UCSD-AML1 (cell line): ENCODE measurements at regions not wholly inside any gene's neighbourhood (a gene's known extent, or its start where the extent isn't known, plus 50 kb on each side); places are given as distances from the start of the nearest gene placed in this dataset.

Experiments
- DNase-seq: peaks from one replicate; lab custom pipeline; 2025; ENCODE audit not compliant: unreplicated experiment; lab: John Stamatoyannopoulos, UW

- no peak for DNase-seq
Measured at GRCh38 chr17:71360301-71360700, 760.5 kb upstream of the SOX9 start.

GRCh38 chr17:71361656-71362450 lies 759.0 kb upstream of the SOX9 start:
- no peak for DNase-seq

GRCh38 chr17:71363661-71364060 lies 757.2 kb upstream of the SOX9 start:
- no peak for DNase-seq

- no peak for DNase-seq
Measured at GRCh38 chr17:71371809-71372208, 749.0 kb upstream of the SOX9 start.

- no peak for DNase-seq
Measured at GRCh38 chr17:71375948-71376347, 744.9 kb upstream of the SOX9 start.

- no peak for DNase-seq
Measured at GRCh38 chr17:71376933-71377332, 743.9 kb upstream of the SOX9 start.

- no peak for DNase-seq
Measured at GRCh38 chr17:71378036-71378435, 742.8 kb upstream of the SOX9 start.

- no peak for DNase-seq
Measured at GRCh38 chr17:71378741-71379140, 742.1 kb upstream of the SOX9 start.

GRCh38 chr17:71379512-71379911 lies 741.3 kb upstream of the SOX9 start:
- no peak for DNase-seq

- no peak for DNase-seq
Measured at GRCh38 chr17:71380535-71380934, 740.3 kb upstream of the SOX9 start.

GRCh38 chr17:71380936-71381335 lies 739.9 kb upstream of the SOX9 start:
- DNase-seq, result no peak

- no peak for DNase-seq
Measured at GRCh38 chr17:71383091-71383490, 737.7 kb upstream of the SOX9 start.

- DNase-seq, result no peak
Measured at GRCh38 chr17:71387456-71387855, 733.4 kb upstream of the SOX9 start.

GRCh38 chr17:71392715-71393567 lies 727.9 kb upstream of the SOX9 start:
- DNase-seq, result no peak

- no peak for DNase-seq
Measured at GRCh38 chr17:71395901-71396300, 724.9 kb upstream of the SOX9 start.

- no peak for DNase-seq
Measured at GRCh38 chr17:71396711-71397110, 724.1 kb upstream of the SOX9 start.

GRCh38 chr17:71398025-71398424 lies 722.8 kb upstream of the SOX9 start:
- DNase-seq, result no peak

GRCh38 chr17:71398800-71399219 lies 722.0 kb upstream of the SOX9 start:
- no peak for DNase-seq

- DNase-seq, result no peak
Measured at GRCh38 chr17:71399221-71399620, 721.6 kb upstream of the SOX9 start.

- DNase-seq, result no peak
Measured at GRCh38 chr17:71399649-71400048, 721.2 kb upstream of the SOX9 start.

GRCh38 chr17:71402007-71402406 lies 718.8 kb upstream of the SOX9 start:
- no peak for DNase-seq

- DNase-seq, result no peak
Measured at GRCh38 chr17:71402661-71403141, 718.1 kb upstream of the SOX9 start.
